HG03432 (cell line): ENCODE measurements at regions not wholly inside any gene's neighbourhood (a gene's known extent, or its start where the extent isn't known, plus 50 kb on each side); places are given as distances from the start of the nearest gene placed in this dataset.
A peak's percentile ranks its signal among the peaks of the same experiment; 100 is the strongest.

Experiments
- ATAC-seq: cut with Tn5 transposase; IDR thresholded peaks from one replicate; pipeline ENCODE4 v1.9.1; 2021; ENCODE audit warnings: mild to moderate bottlenecking, moderate library complexity; ENCODE audit not compliant: unreplicated experiment

DNA sequence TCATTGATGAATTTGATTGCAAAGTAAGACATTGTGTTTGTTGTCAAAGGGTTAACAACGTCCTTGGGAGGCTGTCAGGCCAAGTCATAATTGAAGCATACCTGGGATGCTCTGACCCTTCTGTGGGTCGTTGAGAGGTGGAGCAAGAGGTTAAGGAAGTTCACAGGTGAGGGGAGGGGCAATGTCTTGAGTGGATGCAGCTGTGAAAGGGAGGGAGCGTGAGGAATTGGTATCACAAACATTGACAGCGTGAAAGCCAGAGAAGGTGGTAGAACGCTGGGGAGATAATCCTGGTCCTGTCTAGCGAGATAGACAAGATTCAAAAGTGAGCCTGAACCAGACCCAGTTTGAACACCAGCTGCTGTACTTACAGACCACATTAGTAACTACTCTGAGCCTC lies 79.4 kb downstream of the HES1 start:
- no peak for ATAC-seq

DNA sequence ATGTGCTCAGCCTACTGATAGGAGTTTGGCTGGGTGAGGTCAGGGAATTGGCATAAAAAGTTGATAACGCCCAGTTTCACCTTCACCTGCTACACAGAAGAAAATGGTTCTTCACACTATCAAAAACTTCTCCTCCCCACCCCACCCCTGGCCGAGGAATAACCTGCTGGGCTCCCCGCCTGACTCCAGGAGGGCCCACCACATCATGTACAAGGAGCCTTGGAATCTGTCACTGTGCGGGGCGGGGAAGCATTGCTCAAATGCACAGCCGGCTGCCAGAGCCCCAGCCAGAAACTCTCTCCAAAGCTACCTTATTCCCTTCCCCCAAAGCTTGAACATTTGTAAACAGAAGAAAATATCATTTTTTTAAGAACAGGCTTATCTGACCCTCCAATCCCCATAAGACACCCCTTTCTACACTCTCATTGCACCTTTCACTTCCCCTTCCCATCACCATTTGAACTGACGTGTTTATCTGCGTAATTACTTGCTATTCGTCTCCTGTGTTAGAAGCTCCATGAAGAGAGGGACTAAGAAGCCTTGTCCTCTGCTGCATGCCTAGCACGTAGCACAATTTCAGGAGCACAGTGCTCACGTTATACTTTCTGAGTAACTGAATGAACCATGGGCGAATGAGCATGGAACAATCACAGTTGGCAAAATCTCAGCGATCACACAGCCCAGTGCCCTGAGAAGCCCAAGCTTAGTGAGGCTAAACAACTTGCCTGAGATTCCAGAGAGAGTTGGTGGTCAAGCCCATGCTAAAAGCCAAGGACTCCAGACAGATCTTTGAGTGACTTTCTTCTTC lies 82.9 kb downstream of the HES1 start:
- ATAC-seq, result peak; percentile 67

DNA sequence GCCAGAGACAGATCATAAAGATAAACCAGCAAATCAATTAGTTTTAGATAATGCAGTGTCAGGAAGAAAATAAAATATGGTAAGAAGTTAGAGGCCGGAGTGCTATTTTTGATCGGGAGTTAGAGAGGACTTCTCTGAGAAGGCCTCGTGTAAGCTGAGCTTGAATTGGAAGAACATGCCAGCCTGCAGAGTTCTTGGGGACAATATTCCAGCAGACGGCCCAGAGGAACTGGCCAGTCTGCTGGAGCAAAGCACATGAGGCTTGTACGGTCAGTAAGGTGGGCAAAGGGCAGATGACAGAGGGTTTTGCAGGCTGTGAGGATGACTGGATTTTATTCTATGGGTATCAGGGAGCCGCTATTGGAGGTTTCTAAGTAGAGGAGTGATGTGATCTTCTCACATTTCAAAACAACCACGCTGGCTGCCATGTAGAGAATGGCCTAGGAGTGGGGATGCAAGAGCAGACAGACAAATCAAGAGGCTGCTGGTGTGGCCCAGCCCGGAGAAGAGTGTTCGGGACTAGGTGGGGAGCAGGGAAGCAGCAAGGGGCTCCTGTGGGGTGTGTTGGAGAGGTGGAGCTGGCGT lies 84.0 kb downstream of the HES1 start:
- no peak for ATAC-seq

DNA sequence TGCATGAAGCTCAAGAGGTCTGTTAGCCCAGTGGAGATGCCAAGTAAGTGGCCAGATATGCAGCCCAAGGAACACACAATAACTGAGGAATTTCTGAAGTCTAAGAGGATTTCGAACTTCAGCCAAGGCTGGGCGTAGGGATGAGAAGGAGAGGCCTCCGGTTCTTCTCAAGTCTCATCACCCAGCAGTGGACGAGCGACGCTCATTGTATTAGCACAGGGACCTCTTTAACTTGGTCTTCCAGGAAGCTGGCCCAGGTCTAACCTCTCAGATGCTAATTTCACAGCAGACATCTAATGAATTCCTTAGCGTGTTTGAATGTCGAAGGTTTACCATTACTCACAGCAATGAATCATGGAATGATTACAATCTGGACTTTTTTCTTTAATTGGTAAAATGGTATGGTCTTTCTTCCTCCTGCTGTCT lies 85.0 kb downstream of the HES1 start:
- ATAC-seq, result no peak

DNA sequence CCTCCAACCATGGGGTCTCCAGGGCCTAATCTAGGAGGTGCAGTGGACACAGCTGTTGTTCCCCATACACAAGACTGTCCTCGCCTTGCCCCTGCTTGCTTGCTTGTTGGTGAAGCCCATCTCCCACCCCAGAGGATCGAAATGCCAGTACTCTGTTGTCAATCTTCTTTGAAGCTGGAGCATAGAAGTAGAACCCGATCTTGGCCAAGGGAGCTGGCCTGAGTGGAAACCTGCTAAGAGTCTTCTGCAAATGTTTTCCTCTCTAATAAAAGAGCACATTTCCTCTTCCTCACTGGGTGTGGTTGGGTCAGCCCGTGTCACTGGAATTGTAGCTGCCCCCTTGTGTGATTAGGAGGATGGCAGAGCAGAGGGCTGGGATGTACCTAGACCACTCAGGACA lies 85.4 kb downstream of the HES1 start:
- ATAC-seq, result no peak

DNA sequence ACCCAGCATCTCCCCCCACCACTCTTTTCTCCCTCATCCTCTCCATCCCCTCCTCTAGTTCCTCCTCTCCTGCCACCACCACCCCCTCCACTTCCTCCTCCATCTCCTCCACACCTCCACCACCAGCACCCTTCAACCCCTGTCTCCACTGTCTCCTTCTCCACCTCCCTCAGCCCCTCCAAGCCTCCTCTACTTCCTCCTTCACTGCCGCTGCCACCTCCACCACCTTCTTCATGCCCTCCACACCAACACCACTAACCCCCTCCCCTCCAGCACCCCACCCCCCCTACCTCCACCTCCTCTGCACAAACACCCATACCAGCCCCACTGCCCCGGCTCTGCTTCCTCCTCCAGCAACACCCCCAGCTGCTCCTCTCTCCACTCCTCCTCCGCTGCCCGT lies 88.0 kb downstream of the HES1 start:
- ATAC-seq, result no peak

DNA sequence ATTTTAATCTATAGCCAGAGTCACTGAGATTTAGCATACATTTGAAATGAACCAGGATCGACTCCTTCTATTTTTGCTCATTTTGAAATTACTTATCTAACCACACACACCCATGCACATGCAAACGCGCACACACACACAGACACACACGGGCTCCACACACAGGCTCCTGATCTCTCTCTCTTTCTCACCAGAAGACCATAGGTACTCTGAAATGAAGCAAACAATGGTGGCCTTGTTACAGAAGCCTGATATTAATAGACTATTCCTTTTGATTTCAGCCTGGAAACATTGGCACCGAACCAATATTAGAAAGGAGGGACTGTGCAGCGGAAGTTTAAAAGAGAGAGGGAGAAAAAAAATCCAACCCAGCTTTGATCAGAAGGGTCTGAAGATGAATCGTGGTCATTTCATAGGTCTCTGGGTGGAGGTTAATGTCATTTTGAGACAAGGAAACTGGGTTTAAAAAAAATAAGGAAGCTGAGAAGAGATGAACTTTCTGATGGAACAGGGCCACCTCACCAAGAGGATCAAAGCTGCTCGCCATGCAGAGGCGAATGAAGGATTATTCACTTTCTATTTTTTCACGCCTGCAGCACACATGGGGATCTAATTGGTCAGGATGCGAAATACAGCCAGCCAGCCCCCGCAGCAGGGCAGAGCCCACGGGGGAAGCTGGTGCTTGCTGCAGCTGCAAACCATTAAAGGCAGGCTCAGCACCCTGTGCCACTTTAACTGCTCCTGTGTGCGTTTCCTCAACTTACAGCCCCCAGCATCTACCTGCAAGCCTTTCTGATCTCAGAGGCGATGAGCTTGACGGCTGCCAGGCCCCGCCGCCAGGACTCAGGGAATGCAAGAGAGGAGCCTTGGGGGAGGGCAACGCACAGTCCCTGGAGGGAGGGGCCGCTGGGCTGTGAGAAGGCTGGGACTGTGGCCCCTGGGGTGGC lies 88.8 kb downstream of the HES1 start:
- no peak for ATAC-seq

DNA sequence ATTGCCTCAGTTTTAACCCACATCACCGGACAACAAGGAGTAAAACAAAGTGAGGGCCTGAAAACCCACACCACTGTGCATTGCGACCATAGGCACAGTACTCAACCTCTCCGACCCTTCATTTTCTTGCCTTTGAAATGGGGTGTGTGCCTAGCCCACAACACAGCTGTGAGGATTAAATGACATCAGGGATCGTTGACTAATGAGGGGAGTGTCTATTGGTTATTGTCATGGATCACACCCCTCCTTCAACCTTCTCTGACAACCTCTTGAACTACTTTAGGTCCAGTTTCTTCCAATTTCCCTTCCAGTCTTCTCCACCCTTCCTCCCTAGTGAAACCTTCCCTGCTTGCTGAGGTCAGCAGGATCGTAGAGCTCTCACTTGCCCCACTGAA lies 89.5 kb downstream of the HES1 start:
- ATAC-seq, result no peak

DNA sequence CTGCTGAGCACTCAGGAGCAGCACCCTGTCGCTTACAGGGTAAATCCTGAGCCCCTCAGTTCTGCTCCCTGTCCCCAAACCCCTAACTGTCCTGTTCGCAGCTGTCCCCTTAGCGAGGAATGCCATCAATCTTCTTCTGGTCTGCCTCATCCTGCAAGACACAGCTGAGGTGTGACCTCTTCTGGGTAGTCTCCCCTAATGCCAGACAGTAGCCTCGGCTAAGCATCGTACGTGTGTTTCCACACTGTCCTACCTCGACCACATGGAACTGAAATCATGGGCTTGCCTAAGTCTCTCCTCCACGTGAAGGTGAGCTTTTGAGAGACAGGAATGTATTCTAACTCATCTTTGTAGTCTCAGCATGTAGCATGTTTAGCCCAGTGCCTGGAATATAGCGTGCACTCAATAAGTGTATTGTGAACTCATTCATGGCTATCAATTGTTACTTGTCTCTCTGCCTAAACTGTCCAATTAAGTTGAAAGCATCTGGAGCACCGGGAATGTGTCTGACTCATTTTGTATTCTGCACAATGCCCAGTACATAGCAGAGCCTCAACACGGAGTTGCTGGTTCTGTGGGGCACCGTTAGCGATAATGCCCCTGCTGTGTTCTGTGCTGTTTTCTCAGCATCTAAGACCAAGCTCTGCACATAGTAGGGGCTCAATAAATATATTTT lies 90.2 kb downstream of the HES1 start:
- no peak for ATAC-seq

DNA sequence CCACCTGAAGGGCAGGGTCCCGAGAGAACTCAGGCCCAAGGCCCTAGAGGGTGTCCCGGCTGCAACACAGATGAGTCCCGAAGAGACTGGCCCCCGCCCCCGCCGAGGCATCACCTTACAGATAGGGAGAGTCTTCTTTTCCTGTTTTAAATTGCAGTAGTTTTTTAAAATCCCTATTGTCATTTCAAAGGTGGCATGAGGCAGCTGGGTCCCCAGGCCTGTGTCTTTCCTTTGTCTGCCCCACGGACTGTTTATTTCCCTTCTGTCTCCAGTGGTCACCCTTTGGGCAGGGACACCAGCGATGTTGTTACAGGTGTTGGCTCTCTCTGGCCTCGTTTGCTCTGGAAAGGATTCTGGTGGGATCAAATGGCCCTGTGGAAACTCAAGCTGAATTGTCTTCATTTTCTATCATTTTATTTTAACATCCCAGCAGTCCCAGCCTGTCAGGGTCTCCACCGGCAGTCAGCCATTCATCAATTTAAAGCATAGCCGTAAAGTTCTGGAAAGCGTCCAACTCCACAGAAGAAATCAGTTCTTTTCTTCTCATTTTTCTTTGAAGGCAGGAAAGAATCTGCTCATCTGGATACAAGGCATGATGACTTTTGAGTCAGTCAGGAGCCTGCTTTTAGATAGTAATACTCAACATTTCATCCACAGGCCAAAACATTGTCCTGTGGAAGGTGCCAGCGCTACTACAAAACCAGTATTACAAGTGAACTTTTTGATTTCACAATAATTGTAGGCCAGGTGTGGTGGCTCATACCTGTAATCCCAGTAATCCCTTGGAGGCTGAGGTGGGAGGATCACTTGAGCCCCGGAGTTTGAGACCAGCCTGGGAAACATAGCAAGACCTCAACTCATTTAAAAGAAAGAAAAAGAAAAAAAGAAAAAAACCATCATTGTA lies 96.2 kb downstream of the HES1 start:
- no peak for ATAC-seq

DNA sequence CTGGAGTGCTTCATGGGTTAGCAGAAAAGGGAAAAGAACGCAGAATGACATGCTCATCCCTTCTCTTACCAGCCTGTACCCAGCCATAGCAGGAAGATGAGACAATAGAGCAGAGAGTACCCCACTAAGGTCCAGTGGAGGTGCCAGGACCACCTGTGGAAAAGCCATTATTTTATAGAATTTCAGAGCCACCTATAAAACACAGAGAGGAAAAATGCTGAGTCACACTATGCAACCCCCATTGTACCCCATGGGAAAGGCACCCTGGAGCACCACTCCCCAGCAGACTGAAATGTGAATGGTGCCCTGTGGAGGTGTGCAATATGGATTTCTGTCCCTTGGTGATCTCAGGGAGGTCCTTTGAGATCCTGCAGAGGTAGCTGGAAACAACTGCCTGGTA lies 97.2 kb downstream of the HES1 start:
- ATAC-seq, result no peak

DNA sequence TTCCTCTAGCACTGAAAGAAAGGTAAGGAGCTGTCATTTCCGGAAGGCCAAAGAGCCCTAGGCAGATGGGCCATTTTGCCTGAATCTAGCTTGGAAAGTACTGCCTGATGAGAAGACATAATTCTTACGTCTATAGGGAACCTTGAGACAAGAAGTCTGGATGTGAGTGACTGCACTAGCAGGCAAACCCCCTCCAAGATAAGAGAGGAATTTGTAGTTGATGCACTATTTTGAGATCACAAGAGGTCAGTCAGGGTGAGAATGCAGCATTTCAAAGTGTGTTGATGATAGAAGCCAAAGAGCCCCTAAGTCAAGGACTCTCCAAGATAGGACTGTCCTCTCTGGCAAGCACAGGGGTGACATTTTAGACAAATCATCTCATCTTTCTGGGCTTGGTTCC lies 99.2 kb downstream of the HES1 start:
- no peak for ATAC-seq

DNA sequence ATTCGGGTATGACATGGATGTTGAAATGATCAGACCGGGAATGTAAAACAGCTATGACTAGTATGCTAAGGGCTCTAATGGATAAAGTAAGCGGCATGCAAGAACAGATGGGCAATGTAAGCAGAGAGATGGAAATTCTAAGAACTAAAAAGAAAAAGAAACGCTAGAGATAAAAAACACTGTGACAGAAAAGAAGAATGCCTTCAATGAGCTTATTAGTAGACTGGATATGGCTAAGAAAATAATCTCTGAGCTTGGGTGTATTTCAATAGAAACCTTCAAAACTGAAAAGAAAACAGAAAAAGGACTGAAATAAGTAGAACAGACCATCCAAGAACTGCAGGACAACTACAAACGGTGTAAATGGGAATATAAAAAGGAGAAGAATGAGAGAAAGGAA lies 101.2 kb downstream of the HES1 start:
- ATAC-seq, result no peak

DNA sequence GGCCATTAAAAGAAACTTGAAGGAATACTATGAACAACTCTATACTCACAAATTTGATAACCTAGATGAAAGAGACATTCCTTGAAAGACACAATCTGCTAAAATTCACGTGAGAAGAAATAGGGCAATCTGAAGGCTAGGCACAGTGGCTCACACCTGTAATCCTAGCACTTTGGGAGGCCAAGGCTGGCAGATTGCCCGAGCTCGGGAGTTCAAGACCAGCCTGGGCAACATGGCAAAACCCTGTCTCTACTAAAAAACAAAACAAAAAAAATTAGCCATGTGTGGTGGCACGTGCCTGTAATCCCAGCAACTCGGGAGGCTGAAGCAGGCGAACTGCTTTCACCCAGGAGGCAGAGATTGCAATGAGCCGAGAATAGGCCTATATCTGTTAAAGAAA lies 104.8 kb downstream of the HES1 start:
- ATAC-seq, result no peak

DNA sequence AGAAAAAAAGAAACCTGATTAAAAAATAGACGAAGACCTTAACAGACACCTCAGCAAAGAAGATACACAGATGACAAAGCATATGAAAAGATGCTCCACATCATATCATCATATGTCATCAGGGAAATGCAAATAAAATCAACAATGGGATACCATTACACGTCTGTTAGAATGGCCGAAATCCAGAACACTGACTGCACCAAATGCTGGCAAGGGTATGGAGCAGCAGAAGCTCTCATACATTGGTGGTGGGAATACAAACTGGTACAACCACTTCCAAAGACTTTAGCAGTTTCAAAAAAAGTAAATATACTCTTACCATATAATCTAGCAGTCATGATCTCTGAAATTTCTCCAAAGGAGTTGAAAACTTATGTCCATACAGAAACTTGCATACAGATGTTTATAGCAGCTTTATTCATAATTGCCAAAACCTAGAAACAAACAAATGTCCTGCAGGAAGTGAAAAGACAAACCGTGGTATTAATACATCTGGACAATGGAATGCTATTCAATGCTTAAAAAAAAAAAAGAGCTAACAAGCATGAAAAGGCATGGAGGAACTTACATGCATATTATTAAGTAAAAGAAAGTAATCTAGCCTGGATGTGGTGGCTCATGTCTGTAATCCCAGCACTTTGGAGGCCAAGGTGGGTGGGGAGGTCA lies 107.4 kb downstream of the HES1 start:
- no peak for ATAC-seq

DNA sequence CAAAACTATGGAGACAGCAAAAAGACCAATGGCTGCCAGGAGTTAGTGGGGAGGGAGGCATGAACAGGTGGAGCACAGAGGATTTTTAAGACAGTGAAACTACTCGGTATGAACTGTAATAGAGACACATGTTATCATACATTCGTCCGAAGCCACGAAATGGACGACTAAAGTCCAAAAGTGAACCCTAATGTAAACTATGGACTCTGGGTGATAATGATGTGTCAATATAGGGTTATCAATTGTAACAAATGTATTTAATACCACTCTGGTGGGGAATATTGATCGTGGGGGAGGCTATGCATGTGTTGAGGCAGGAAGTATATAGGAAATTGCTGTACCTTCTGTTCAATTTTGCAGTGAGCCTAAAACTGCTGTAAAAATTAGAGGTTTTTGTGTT lies 107.0 kb downstream of the CPN2 start:
- ATAC-seq, result no peak

DNA sequence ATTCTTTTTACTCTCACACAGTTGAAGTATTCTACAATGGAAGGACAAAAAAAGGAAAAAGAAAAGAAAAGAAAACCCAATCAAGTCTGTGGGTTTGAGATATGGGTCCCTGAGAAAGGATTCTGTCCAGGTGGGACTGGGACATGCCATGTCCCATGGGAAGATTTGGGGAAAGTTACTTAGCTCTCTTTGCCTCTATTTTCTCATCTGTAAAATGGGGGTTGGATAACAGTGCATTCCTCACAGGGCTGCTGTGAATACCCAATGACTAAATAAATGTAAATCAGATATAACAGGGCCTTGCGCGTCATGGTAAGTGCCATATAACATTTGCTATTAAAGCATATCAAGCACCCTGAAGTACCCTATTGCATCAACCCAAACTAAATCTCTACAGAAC lies 105.7 kb downstream of the CPN2 start:
- no peak for ATAC-seq

DNA sequence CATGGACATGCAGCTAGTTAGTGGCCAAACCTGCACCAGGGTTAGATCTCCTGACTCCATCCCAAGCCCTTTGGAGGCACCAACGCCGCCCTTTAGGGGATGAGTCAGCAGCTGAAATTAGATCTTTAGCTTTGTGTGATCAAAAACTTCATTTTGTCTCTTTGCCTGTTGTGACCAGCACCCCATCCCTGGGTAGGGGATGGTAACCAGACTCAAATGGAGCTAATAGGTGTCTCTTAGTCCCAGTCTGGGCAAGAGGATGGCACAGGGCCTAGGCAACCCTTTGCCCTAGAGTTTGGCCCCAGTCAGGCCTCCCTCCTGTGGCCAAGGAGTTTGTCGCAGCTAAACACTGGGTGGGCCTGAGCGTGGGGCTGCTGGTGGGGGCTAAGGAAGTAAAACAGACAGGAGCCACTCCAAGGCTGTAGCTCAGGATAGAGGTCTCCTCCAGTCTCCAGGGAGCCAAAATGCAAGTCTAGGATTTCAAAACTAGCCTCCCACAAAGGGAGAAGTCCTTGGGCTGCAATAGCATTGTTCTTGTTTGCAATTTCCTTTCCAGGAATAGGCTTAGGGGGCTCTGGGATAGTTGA lies 105.1 kb downstream of the CPN2 start:
- no peak for ATAC-seq

DNA sequence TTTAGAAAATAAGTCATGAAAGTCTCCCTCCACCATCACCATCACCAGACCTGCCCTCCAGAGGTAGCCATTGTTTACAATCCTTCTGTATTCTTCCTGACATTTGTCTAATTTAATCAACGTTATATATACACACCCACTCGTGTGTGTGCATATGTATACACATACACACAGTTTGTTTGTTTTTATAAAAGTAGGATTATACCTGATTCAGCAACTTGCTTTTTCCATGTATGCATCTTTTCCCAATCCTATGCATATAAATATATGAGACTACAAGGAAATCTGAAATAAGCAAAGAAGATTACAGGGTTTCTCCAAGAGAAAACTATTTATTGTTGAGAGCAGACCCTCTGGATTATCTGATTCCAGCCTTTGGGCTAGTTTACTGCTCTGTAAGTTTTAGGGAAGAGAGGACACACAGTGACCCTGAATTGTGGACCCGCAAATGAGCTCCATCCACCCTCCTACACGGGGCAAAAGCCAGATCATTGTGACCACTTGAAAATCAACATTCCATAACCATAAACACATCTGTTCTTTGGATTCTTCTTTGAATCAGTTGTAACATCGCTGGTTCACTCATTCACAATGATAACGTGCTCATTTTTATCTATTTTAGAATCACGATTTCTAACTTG lies 104.3 kb downstream of the CPN2 start:
- ATAC-seq, result no peak
